ENCODE measurements at regions not wholly inside any gene's neighbourhood (a gene's known extent, or its start where the extent isn't known, plus 50 kb on each side); places are given as distances from the start of the nearest gene placed in this dataset.

DNA sequence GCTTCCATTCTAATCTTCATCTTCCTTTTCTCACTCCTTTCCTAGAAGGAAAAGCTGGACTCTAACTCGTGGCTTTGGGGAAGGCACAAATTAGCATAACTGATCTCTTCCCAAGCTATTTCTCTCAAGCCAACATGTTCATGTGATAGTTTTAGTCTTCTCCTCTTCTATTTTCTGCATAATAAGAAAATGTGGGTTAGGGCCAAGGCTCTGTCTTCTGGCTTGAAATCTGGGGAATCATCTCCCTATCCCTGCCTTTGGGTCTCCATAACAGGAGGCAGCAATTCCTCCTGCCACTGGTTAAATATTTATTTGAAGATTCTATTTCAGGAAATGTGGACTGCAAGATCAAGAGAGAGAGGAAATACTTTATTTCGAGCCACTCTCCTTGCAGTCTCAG, 1669.6 kb downstream of the MAT2B start:
- TF ChIP-seq, protein P1, sequence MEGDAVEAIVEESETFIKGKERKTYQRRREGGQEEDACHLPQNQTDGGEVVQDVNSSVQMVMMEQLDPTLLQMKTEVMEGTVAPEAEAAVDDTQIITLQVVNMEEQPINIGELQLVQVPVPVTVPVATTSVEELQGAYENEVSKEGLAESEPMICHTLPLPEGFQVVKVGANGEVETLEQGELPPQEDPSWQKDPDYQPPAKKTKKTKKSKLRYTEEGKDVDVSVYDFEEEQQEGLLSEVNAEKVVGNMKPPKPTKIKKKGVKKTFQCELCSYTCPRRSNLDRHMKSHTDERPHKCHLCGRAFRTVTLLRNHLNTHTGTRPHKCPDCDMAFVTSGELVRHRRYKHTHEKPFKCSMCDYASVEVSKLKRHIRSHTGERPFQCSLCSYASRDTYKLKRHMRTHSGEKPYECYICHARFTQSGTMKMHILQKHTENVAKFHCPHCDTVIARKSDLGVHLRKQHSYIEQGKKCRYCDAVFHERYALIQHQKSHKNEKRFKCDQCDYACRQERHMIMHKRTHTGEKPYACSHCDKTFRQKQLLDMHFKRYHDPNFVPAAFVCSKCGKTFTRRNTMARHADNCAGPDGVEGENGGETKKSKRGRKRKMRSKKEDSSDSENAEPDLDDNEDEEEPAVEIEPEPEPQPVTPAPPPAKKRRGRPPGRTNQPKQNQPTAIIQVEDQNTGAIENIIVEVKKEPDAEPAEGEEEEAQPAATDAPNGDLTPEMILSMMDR (conservative IDR thresholded peaks at IDR 0.05; ENCODE audit: low read depth, low read length): no peak
- DNase-seq (ENCODE audit: low read depth): no peak
- H3K4me3 ChIP-seq (ENCODE audit: low read length): no peak overlapping the region

DNA sequence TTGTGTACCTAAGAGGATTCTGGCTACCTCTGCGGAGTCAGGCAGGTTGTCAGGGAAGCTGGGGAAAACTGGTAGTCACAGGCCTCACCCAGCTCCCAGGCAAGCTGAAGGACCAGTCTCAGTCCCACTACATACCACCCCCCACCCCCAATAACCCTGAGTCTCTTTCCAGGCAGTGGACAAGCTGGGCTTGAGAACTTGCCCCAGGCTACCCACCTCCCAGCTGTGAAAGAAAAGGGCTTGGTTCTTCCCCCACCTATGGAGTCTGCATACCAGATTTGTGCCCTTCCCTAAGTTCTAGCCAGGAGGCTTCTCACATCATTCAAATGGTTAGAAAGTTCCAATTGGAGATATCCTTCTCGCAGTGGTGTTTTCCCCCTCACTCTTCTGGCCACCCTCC, 1678.8 kb downstream of the MAT2B start:
- DNase-seq (ENCODE audit: low read depth): no peak
- no peak overlapping the region for H3K4me3 ChIP-seq (ENCODE audit: low read length)
- TF ChIP-seq, protein P1 (conservative IDR thresholded peaks at IDR 0.05; ENCODE audit: low read depth, low read length): no peak

DNA sequence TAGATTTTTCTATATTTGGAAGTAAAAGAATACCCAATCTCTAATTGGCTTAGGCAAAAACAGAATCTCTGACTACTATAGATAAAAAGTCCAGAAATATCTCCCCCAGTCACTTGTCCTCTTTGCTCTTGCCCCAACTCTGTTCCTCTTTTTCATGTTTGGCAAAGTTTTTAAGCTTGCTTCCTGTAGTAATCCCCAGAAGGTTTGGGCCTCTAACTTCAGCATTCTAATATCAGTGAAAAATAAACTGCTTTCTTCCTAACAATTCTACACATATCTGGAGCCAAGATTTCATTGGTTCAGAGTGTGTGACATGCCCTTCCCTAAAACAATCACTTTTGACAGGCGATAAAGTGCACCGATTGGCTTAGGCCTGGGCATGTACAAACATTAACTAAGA, 1680.3 kb downstream of the MAT2B start:
- TF ChIP-seq, protein P1 (conservative IDR thresholded peaks at IDR 0.05; ENCODE audit: low read depth, low read length): no peak
- no peak for DNase-seq (ENCODE audit: low read depth)
- H3K4me3 ChIP-seq (ENCODE audit: low read length): no peak overlapping the region

DNA sequence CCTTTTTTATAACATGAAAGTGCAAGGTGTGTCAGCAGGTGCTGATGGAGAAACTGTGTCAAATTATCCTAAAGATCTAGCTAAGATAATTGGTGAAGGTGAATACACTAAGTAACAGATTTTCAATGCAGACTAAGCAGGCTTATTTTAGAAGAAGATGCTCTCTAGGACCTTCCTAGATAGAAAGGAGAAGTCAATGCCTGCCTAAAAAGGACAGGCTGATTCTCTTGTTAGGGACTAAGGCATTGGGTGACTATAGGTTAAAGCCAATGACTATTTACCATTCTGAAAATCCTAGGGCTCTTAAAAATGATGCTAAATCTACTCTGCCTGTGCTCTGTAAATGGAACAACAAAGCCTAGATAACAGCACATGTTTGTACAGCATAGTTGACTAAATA, 1682.4 kb downstream of the MAT2B start:
- no peak overlapping the region for H3K4me3 ChIP-seq (ENCODE audit: low read length)
- TF ChIP-seq, protein P1 (conservative IDR thresholded peaks at IDR 0.05; ENCODE audit: low read depth, low read length): no peak
- no peak for DNase-seq (ENCODE audit: low read depth)

DNA sequence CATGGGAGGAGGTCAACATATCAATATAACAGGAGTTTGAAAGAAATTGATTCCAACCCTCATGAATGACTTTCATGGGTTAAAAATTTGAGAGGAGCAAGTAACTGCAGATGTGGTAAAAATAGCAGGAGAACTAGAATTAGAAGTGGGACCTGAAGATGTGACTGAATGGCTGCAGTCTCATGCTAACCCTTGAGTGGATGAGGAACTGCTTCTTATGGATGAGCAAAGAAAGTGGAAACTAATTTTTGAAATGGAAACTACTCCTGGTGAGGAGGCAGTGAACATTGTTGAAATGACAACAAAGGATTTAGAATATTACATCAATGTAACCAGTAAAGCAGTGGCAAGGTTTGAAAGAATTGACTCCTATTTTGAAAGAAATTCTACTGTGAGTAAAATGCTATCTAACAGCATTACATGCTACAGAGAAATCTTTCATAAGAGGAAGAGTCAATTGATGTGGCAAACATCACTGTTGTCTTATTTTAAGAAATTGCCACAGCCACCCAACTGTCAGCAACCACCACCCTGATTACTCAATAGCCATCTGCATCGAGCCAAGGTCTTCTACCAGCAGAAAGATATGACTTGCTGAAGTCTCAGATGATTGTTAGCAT, 1683.2 kb downstream of the MAT2B start:
- no peak overlapping the region for H3K4me3 ChIP-seq (ENCODE audit: low read length)
- TF ChIP-seq, protein P1 (conservative IDR thresholded peaks at IDR 0.05; ENCODE audit: low read depth, low read length): no peak
- DNase-seq (ENCODE audit: low read depth): no peak

DNA sequence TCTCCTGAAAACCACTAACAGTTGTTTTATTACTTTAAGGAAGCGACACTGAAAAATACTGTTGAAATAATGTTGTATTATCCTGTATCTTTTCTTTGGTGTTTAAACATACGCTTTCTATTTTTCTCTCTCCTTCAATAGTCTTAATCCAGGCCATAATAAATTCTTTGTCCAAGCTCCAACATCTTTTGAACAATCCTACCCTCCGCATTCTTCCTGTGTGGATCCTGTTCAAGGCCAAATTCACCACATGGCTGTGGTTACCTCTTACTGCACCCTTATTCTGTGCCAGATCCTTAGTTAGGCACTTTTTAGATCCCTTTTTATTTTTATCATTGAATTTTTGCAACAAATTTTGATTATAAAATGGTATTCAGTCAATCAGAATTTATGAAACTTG, 1691.5 kb downstream of the MAT2B start:
- no peak for DNase-seq (ENCODE audit: low read depth)
- H3K4me3 ChIP-seq (ENCODE audit: low read length): no peak overlapping the region
- TF ChIP-seq, protein P1 (conservative IDR thresholded peaks at IDR 0.05; ENCODE audit: low read depth, low read length): no peak

DNA sequence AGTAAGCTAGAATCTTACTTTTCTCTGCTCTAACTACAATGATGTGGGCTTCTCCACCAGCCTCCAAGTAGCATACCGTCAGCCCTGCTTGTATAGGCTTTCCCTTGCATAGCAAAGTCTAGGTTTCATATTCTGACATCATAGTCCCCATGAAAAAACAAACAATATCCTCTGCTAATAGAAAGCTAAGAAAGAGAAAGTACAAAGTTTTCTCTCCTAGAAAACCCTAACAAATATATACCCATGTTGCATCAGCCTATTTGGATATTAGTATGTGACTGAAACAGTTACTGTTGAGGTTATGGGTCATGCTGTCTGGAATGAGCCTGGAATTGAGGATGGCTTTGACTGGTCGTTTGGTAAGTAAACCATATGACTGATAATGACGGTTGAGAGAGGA, 1696.0 kb downstream of the MAT2B start:
- no peak for DNase-seq (ENCODE audit: low read depth)
- TF ChIP-seq, protein P1 (conservative IDR thresholded peaks at IDR 0.05; ENCODE audit: low read depth, low read length): no peak
- H3K4me3 ChIP-seq (ENCODE audit: low read length): no peak overlapping the region
